Activated T-cell treated with anti-CD3 and anti-CD28 coated beads, Interleukin-2, amount 50 U/mL, for 72 hours (primary cell): ENCODE measurements at regions not wholly inside any gene's neighbourhood (a gene's known extent, or its start where the extent isn't known, plus 50 kb on each side); places are given as distances from the start of the nearest gene placed in this dataset.
A peak's percentile ranks its signal among the peaks of the same experiment; 100 is the strongest.

Source experiments
- ATAC-seq, 2 donors: fragments of 150-1000 bp; cut with Tn5 transposase; replicated peaks in 1 of 2; 2 replicates each; pipeline ENCODE4 v1.10.0; 2021; ENCODE audit warnings: moderate library complexity in 2 of 2, mild to moderate bottlenecking in 1 of 2
- DNase-seq, 2 donors: peaks; one replicate each; pipeline ENCODE4 v3.0.0; 2021 to 2022; ENCODE audit warnings: mixed read lengths in 1 of 2
- H3K27ac Mint-ChIP-seq: one replicate; pipeline ENCODE4 v1.8.0; 2022; ENCODE audit warnings: mild to moderate bottlenecking, moderate library complexity, mixed read lengths
- H3K27me3 Mint-ChIP-seq: one replicate; pipeline ENCODE4 v1.8.0; 2022; ENCODE audit warnings: low read depth, mixed read lengths
- H3K36me3 Mint-ChIP-seq, 2 donors: one replicate each; pipeline ENCODE4 v1.8.0; 2022; ENCODE audit warnings: mixed read lengths in 2 of 2, mild to moderate bottlenecking in 1 of 2; ENCODE audit not compliant: insufficient read depth in 2 of 2
- H3K4me1 Mint-ChIP-seq: one replicate; pipeline ENCODE4 v1.8.0; 2022; ENCODE audit warnings: low read depth, mixed read lengths
- H3K4me3 Mint-ChIP-seq, 2 donors: one replicate each; pipeline ENCODE4 v1.8.0; 2022; ENCODE audit warnings: mild to moderate bottlenecking in 2 of 2, mixed read lengths in 2 of 2, moderate library complexity in 2 of 2
- H3K9me3 Mint-ChIP-seq, 2 donors: one replicate each; pipeline ENCODE4 v1.8.0; 2022; ENCODE audit warnings: mixed read lengths in 2 of 2

GRCh38 chr20:52532674-52533073 is 341.1 kb upstream of the ZFP64 start:
- Mint-ChIP-seq H3K9me3 (no peaks in the 10 kb centered on the region), H3K4me3 (no peak overlapping the region), H3K27me3 (no peaks in the 10 kb centered on the region), H3K27ac (no peak overlapping the region), H3K36me3 (no peaks in the 10 kb centered on the region), H3K4me1 (no peaks in the 10 kb centered on the region)
- ATAC-seq (peak in 1 of 2 donors; percentile 75), DNase-seq (no peak)

- H3K27ac Mint-ChIP-seq = no peak overlapping the region
- ATAC-seq = no peak
- H3K4me1 Mint-ChIP-seq = no peaks in the 10 kb centered on the region
- DNase-seq = no peak
- no peaks in the 10 kb centered on the region for H3K9me3 Mint-ChIP-seq
- no peaks in the 10 kb centered on the region for H3K27me3 Mint-ChIP-seq
- no peak overlapping the region for H3K4me3 Mint-ChIP-seq
- H3K36me3 Mint-ChIP-seq = no peaks in the 10 kb centered on the region
Measured at GRCh38 chr20:52530571-52530970, 339.0 kb upstream of the ZFP64 start.

DNA sequence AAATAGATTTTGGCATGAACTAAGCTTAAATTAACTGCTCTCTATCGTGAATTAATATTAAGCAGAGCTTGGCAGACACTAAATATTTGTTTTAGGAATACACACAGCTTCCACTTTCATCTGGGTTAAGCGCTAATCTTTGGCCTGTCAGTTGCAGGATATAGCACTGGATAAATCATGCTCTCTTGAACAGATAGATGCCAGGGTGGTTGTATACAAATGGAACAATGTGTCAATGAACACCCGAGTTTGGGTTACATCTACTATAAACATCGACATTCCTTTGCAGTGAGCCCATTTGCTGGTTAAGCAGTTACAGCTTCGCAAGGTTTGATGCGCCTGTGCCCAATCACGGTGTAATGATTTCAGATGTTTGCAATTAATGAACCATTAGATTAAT is 338.2 kb upstream of the ZFP64 start:
- H3K4me3 Mint-ChIP-seq = no peak overlapping the region
- H3K27me3 Mint-ChIP-seq = no peaks in the 10 kb centered on the region
- no peak for ATAC-seq
- no peaks in the 10 kb centered on the region for H3K4me1 Mint-ChIP-seq
- no peaks in the 10 kb centered on the region for H3K9me3 Mint-ChIP-seq
- no peak for DNase-seq
- no peaks in the 10 kb centered on the region for H3K36me3 Mint-ChIP-seq
- H3K27ac Mint-ChIP-seq = no peak overlapping the region

DNA sequence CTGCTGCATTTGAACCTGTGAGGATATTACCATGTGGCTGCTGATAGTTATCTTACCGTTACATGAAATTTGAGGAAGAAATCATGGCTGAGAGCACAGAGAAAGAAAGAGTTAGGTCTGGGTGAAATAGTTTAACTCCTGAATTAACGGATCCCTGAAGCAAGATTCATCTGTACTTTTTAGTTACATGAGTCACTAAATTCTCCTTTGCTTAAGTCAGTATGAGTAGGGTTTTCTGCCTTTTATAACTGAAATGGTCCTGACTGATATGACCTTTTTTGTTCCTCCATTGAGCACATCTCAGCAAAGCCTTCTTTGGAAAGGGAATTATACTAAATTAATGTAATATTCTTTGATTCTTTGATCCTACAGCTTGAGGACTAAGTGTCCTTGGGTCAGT is 333.3 kb upstream of the ZFP64 start:
- H3K27ac Mint-ChIP-seq = no peak overlapping the region
- no peaks in the 10 kb centered on the region for H3K27me3 Mint-ChIP-seq
- no peak for DNase-seq
- ATAC-seq = no peak
- H3K9me3 Mint-ChIP-seq = no peaks in the 10 kb centered on the region
- H3K4me3 Mint-ChIP-seq = no peak overlapping the region
- H3K36me3 Mint-ChIP-seq = peaks cover 1 to 2% of the 10 kb centered on the region in 2 donors
- H3K4me1 Mint-ChIP-seq = no peaks in the 10 kb centered on the region

DNA sequence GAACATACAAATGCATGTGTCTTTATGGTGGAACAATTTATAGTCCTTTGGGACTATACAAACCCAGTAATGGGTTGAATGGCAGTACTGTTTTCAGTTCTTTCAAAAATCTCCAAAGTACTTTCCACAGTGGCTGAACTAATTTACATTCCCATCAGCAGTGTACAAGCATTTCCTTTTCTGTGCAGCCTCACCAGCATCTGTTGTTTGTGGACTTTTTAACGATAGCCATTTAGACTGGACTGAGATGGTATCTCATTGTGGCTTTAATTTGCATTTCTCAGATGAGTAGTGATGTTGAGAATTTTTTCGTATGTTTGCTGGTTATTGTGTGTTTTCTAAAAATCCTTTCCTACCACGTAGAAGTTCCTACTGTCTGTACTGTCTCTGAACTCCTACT is 327.2 kb upstream of the ZFP64 start:
- H3K4me1 Mint-ChIP-seq = no peaks in the 10 kb centered on the region
- peaks cover 1 to 2% of the 10 kb centered on the region in 2 donors for H3K9me3 Mint-ChIP-seq
- no peak overlapping the region for H3K27ac Mint-ChIP-seq
- peaks cover 8% of the 10 kb centered on the region for H3K27me3 Mint-ChIP-seq
- H3K4me3 Mint-ChIP-seq = no peak overlapping the region
- H3K36me3 Mint-ChIP-seq = peaks cover 1 to 2% of the 10 kb centered on the region in 2 donors
- ATAC-seq (no peak), DNase-seq (no peak)

DNA sequence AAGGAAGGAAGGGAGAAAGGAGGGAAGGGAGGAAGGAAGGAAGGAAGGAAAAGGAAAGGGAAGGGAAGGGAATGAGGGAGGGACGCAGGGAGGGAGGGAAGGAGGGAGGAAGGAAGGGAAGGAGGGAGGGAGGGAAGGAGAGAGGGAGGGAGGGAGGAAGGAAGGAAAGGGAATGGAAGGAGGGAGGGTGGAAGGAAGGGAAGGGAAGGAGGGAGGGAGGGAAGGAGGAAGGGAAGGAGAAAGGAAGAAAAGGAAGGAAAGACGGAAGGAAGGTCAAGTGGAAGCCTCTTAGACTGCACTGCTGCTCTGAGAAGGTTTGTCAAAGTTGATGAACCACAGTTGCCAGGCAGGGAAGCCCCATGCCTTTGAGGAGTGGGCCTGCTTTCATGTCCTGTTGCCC is 324.3 kb upstream of the ZFP64 start:
- no peak for DNase-seq
- Mint-ChIP-seq H3K36me3 (peaks cover 0 to 2% of the 10 kb centered on the region in 2 donors), H3K4me3 (no peak overlapping the region), H3K27ac (no peak overlapping the region), H3K4me1 (no peaks in the 10 kb centered on the region), H3K27me3 (peaks cover 8% of the 10 kb centered on the region), H3K9me3 (peaks cover 1 to 2% of the 10 kb centered on the region in 2 donors)
- no peak for ATAC-seq

- peaks cover 4 to 5% of the 10 kb centered on the region in 2 donors for H3K9me3 Mint-ChIP-seq
- ATAC-seq = no peak
- no peaks in the 10 kb centered on the region for H3K27me3 Mint-ChIP-seq
- H3K27ac Mint-ChIP-seq = no peak overlapping the region
- DNase-seq = no peak
- peaks cover 0 to 4% of the 10 kb centered on the region in 2 donors for H3K36me3 Mint-ChIP-seq
- peaks cover 5% of the 10 kb centered on the region for H3K4me1 Mint-ChIP-seq
- H3K4me3 Mint-ChIP-seq = no peak overlapping the region
Measured at GRCh38 chr20:52500157-52500556, 308.6 kb upstream of the ZFP64 start.

DNA sequence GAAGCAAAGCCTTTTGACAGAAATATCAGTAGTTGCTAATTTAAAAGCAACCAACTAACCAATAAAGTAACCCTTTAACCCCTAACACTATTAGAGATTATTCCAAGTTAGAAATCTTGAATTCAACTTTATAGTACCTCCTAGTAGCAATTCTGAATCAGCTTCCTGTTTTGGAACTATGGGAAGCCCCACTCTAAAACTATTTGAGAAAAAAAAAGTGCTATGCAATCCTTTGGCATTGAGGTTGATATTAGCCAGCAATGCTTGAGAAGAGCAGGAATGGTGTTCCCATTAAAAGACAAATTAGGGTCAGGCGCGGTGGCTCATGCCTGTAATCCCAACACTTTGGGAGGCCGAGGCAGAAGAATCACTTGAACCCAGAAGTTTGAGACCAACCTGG is 306.2 kb upstream of the ZFP64 start:
- Mint-ChIP-seq H3K27ac (no peak overlapping the region), H3K27me3 (peaks cover 9% of the 10 kb centered on the region), H3K4me1 (peaks cover 22% of the 10 kb centered on the region), H3K36me3 (no peaks in the 10 kb centered on the region), H3K9me3 (no peaks in the 10 kb centered on the region), H3K4me3 (no peak overlapping the region)
- no peak for ATAC-seq
- DNase-seq = no peak

GRCh38 chr20:52496191-52496590 is 304.6 kb upstream of the ZFP64 start:
- Mint-ChIP-seq H3K27me3 (peaks cover 12% of the 10 kb centered on the region), H3K36me3 (no peaks in the 10 kb centered on the region), H3K4me1 (peaks cover 22% of the 10 kb centered on the region), H3K27ac (no peak overlapping the region), H3K9me3 (no peaks in the 10 kb centered on the region), H3K4me3 (no peak overlapping the region)
- no peak for ATAC-seq
- DNase-seq = no peak

DNA sequence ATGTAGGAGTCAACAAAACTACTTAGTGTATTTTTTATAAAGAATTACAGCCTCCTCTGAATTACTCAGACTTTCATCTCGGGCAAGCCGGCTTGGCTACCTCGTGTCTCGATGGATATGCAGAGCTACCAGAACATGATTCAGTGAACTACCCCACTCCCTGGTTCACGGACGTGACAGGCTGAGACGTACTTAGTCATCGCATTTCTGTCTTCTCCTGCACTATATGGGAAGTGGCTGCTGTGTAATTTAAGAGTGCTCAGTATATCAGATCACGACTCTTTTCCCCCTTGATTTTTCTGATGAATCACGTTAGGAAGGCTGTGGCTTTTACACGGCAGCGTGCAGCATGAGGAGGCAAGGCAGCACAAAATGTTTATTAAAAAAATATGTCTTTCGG is 302.7 kb upstream of the ZFP64 start:
- peaks cover 3 to 4% of the 10 kb centered on the region in 2 donors for H3K9me3 Mint-ChIP-seq
- H3K27ac Mint-ChIP-seq = peak overlapping the region; percentile 21

DNA sequence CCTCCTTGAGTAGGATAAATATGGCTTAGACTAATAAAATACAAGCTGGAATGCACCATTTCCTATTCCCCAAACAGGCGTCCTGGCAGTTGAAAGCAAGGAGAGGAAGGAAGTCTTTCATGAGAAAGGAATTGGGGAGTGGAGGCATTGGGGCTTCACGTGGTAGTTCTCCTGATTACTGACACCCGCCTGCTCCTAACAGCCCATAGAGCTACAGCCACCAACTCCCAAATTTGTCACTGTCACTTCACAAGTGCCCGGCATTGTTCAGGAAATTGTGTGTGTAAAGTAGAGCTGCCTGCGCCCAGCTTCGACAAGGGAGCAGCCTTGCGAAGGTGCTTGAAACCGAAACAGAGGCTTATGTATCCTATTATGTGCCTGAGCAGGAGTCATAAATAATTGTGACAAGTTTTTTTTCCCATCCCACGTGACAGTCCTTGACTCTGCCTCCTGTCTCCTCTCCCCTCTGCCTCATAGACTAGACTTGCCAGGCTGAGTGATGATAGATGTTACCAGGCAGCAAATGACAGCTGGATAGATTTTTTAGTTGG is 301.7 kb upstream of the ZFP64 start:
- DNase-seq (peak in 1 of 2 donors; percentile 1), ATAC-seq (peak in 1 of 2 donors; percentile 23)
- Mint-ChIP-seq H3K4me1 (peaks cover 22% of the 10 kb centered on the region), H3K36me3 (no peaks in the 10 kb centered on the region), H3K27ac (no peak overlapping the region), H3K27me3 (peaks cover 12% of the 10 kb centered on the region), H3K4me3 (peak overlapping the region; percentile 37 to 68), H3K9me3 (peaks cover 3 to 4% of the 10 kb centered on the region in 2 donors)

More for the DNA sequence above, 302.7 kb upstream of the ZFP64 start:
- H3K4me3 Mint-ChIP-seq = peak overlapping the region; percentile 55 to 69
- peaks cover 22% of the 10 kb centered on the region for H3K4me1 Mint-ChIP-seq
- DNase-seq (peak; percentile 41 to 66), ATAC-seq (peak; percentile 99)
- peaks cover 12% of the 10 kb centered on the region for H3K27me3 Mint-ChIP-seq
- no peaks in the 10 kb centered on the region for H3K36me3 Mint-ChIP-seq

DNA sequence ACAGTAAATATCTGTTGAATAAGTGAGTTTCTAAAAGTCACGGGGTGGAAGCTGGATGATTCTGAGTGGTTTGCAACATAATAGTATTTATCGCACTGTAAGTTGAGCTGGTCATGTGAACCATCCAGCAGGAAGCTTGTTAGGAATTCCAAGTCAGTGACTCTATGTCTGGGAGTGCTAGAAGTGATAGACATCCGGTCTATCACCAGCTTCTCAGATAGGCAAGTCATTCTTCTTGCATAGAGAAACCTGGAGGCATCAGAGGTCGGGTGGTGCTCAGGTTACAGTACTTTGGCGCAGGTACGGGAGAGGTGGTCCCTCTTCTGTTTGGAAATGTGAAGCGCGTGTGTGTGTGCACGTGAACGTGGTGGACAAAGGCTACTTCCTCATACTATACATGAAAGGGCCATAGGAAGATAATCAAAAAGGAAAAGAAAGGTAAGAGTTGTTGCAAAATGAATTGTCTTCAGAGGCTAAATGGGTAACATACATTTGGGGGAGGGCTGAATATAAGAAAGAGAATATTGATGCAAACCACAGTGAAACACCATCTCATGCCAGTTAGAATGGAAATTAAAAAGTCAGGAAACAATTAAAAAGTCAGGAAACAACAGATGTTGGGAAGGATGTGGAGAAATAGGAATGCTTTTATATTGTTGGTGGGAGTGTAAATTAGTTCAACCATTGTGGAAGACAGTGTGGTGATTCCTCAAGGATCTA is 299.3 kb upstream of the ZFP64 start:
- Mint-ChIP-seq H3K9me3 (peaks cover 3 to 4% of the 10 kb centered on the region in 2 donors), H3K4me1 (peaks cover 17% of the 10 kb centered on the region), H3K36me3 (no peaks in the 10 kb centered on the region), H3K27me3 (peaks cover 12% of the 10 kb centered on the region), H3K27ac (no peak overlapping the region), H3K4me3 (no peak overlapping the region)
- no peak for ATAC-seq
- no peak for DNase-seq

DNA sequence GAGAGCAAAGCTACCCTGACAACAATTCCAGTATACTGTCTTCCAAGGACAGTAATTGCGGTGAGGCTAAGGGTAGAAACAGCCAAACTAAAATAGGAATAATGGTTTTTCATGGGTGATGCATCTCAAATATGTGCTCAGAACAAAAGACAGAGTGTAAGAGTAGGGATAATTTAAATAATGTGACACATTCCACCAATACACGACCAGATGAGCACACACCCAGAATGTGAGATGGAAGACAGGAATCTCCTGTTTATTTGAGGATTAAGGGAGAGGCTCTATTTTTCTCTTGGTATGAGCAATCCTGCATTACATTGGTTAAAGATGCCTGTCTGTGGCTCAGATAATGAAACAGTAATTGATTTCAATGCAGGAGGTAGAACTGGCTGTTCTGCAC is 292.9 kb upstream of the ZFP64 start:
- Mint-ChIP-seq H3K4me3 (no peak overlapping the region), H3K27ac (no peak overlapping the region), H3K36me3 (peaks cover 0 to 2% of the 10 kb centered on the region in 2 donors), H3K27me3 (no peaks in the 10 kb centered on the region), H3K9me3 (peaks cover 1 to 4% of the 10 kb centered on the region in 2 donors), H3K4me1 (no peaks in the 10 kb centered on the region)
- ATAC-seq (no peak), DNase-seq (no peak)

- Mint-ChIP-seq H3K4me1 (no peaks in the 10 kb centered on the region), H3K4me3 (no peak overlapping the region), H3K9me3 (peaks cover 3 to 6% of the 10 kb centered on the region in 2 donors), H3K27ac (no peak overlapping the region), H3K36me3 (peaks cover 0 to 2% of the 10 kb centered on the region in 2 donors), H3K27me3 (no peaks in the 10 kb centered on the region)
- DNase-seq = no peak
- no peak for ATAC-seq
Measured at GRCh38 chr20:52483382-52483781, 291.8 kb upstream of the ZFP64 start.
